H1 (cell line): ENCODE measurements at regions not wholly inside any gene's neighbourhood (a gene's known extent, or its start where the extent isn't known, plus 50 kb on each side); places are given as distances from the start of the nearest gene placed in this dataset.

Source experiments
- CTCF ChIA-PET: fragments of 300-600 bp; sonication (Branson Sonifier 250); formaldehyde crosslinking; loops from one replicate; lab custom pipeline; 2021; ENCODE audit not compliant: partially characterized antibody; lab: Charles Lee
- POLR2A ChIA-PET: fragments of 300-600 bp; sonication (Branson Sonifier 250); formaldehyde crosslinking; loops from one replicate; lab custom pipeline; 2021; ENCODE audit warnings: inconsistent platforms; ENCODE audit not compliant: partially characterized antibody; lab: Charles Lee
- DNase-seq, 2 experiments: peaks; one replicate each; pipeline versions ENCODE4 v3.0.0 to v3.0.0-alpha.2; 2010 to 2022; ENCODE audit warnings: low spot score in 2 of 2, low read depth in 1 of 2, mixed read lengths in 1 of 2
- FAIRE-seq: peaks from 2 replicates; lab custom pipeline; 2011; peaks lifted over from hg19 to GRCh38; lab: Jason Lieb, UNC
- H2AFZ ChIP-seq: 2 replicates; pipeline ENCODE4 v1.8.1; 2012; ENCODE audit warnings: low read length, inconsistent platforms
- H2AK5ac ChIP-seq: 2 replicates; pipeline ENCODE4 v1.6.1; 2013; ENCODE audit warnings: low read depth, low read length
- H2BK120ac ChIP-seq: replicated peaks from 2 replicates; pipeline ENCODE3; 2013; ENCODE audit warnings: low read depth, low read length, inconsistent platforms
- H2BK12ac ChIP-seq: 2 replicates; pipeline ENCODE4 v1.6.1; 2013; ENCODE audit warnings: low read depth, low read length
- H2BK15ac ChIP-seq: 2 replicates; pipeline ENCODE4 v1.6.1; 2013; ENCODE audit warnings: low read length
- H2BK20ac ChIP-seq: 2 replicates; pipeline ENCODE4 v1.6.1; 2013; ENCODE audit warnings: low read length
- H2BK5ac ChIP-seq: 2 replicates; pipeline ENCODE4 v1.6.1; 2013; ENCODE audit warnings: low read depth, low read length
- H3K14ac ChIP-seq: 2 replicates; pipeline ENCODE4 v1.6.1; 2013; ENCODE audit warnings: inconsistent platforms; ENCODE audit not compliant: insufficient read length
- H3K18ac ChIP-seq: 2 replicates; pipeline ENCODE4 v1.6.1; 2013; ENCODE audit warnings: low read length; ENCODE audit errors: extremely low read depth
- H3K23ac ChIP-seq: 2 replicates; pipeline ENCODE4 v1.6.1; 2013; ENCODE audit warnings: inconsistent platforms; ENCODE audit not compliant: insufficient read length
- H3K23me2 ChIP-seq: 2 replicates; pipeline ENCODE4 v1.6.1; 2013; ENCODE audit warnings: low read depth, low read length
- H3K27ac ChIP-seq: 2 replicates; pipeline ENCODE4 v1.6.1; 2011; ENCODE audit warnings: low read depth, low read length, inconsistent platforms
- H3K27me3 ChIP-seq, 4 experiments: replicated peaks in 1 of 4; 1 replicate in 1 of 4; 2 replicates in 3 of 4; pipeline versions ENCODE4 v1.6.1 to v1.8.1; 2011 to 2013; ENCODE audit warnings: low read length in 3 of 4, mild to moderate bottlenecking in 3 of 4, inconsistent platforms in 2 of 4, mixed read lengths in 2 of 4, moderate library complexity in 1 of 4; ENCODE audit not compliant: control insufficient read depth in 3 of 4, insufficient read depth in 3 of 4; ENCODE audit errors: extremely low read depth in 1 of 4
- H3K36me3 ChIP-seq, 4 experiments: 2 replicates each; pipeline versions ENCODE4 v1.6.1 to v1.8.1; 2011 to 2013; ENCODE audit warnings: mild to moderate bottlenecking in 4 of 4, low read length in 3 of 4, moderate library complexity in 2 of 4, control low read depth in 1 of 4, inconsistent platforms in 1 of 4; ENCODE audit not compliant: insufficient read depth in 4 of 4, control insufficient read depth in 2 of 4
- H3K4ac ChIP-seq: replicated peaks from 2 replicates; pipeline ENCODE3; 2013; ENCODE audit warnings: low read length, low read depth, mixed read lengths, inconsistent platforms; ENCODE audit not compliant: insufficient read length
- H3K4me1 ChIP-seq, 4 experiments: replicated peaks in 1 of 4; 1 replicate in 1 of 4; 2 replicates in 3 of 4; pipeline versions ENCODE4 v1.6.1 to v1.8.1; 2011 to 2013; ENCODE audit warnings: low read length in 3 of 4, inconsistent platforms in 2 of 4, mixed read lengths in 1 of 4; ENCODE audit not compliant: insufficient read depth in 4 of 4, control insufficient read depth in 3 of 4
- H3K4me2 ChIP-seq, 2 experiments: 2 replicates each; pipeline versions ENCODE4 v1.6.1 to v1.8.1; 2011 to 2013; ENCODE audit warnings: low read depth in 2 of 2, low read length in 2 of 2, control low read depth in 1 of 2, inconsistent platforms in 1 of 2, mild to moderate bottlenecking in 1 of 2; ENCODE audit not compliant: insufficient read depth in 1 of 2
- H3K4me3 ChIP-seq, 4 experiments: fragments of 200-600, 300-600 bp in 1 of 4; sonication (generic), shearing (Covaris generic), sonication (Bioruptor Twin) in 1 of 4; 2 replicates each; pipeline versions ENCODE4 v1.5.1 to v1.8.1; 2011 to 2016; ENCODE audit warnings: low read length in 4 of 4, low read depth in 3 of 4, control low read depth in 2 of 4, inconsistent platforms in 2 of 4, mild to moderate bottlenecking in 2 of 4, mixed read lengths in 1 of 4, moderate library complexity in 1 of 4; ENCODE audit not compliant: insufficient read depth in 2 of 4; ENCODE audit errors: extremely low read depth in 1 of 4
- H3K56ac ChIP-seq: replicated peaks from 2 replicates; pipeline ENCODE3; 2013; ENCODE audit warnings: low read depth, mild to moderate bottlenecking, mixed read lengths, low read length, inconsistent platforms; ENCODE audit not compliant: insufficient read length
- H3K79me1 ChIP-seq: 2 replicates; pipeline ENCODE4 v1.6.1; 2013; ENCODE audit warnings: low read depth, low read length, control low read depth
- H3K79me2 ChIP-seq, 2 experiments: 2 replicates each; pipeline versions ENCODE4 v1.6.1 to v1.8.1; 2012 to 2013; ENCODE audit warnings: low read length in 2 of 2, mild to moderate bottlenecking in 2 of 2, inconsistent platforms in 1 of 2; ENCODE audit not compliant: insufficient read depth in 2 of 2, control insufficient read depth in 1 of 2
- H3K9ac ChIP-seq, 4 experiments: replicated peaks in 1 of 4; 1 replicate in 1 of 4; 2 replicates in 3 of 4; pipeline versions ENCODE4 v1.6.1 to v1.8.1; 2011 to 2013; ENCODE audit warnings: low read depth in 3 of 4, low read length in 3 of 4, control low read depth in 2 of 4, mild to moderate bottlenecking in 2 of 4, moderate library complexity in 2 of 4, inconsistent platforms in 1 of 4; ENCODE audit errors: extremely low read depth in 1 of 4
- H3K9me3 ChIP-seq, 2 experiments: 2 replicates each; pipeline versions ENCODE4 v1.6.1 to v1.8.1; 2012 to 2013; ENCODE audit warnings: mild to moderate bottlenecking in 2 of 2, moderate library complexity in 2 of 2, control low read depth in 1 of 2, inconsistent platforms in 1 of 2, low read depth in 1 of 2, low read length in 1 of 2, mixed read lengths in 1 of 2; ENCODE audit not compliant: insufficient read depth in 2 of 2
- H4K20me1 ChIP-seq, 2 experiments: replicated peaks in 1 of 2; 2 replicates each; pipeline versions ENCODE3 to v1.8.1; 2011 to 2013; ENCODE audit warnings: inconsistent platforms in 2 of 2, low read length in 2 of 2, mild to moderate bottlenecking in 1 of 2; ENCODE audit not compliant: insufficient read depth in 2 of 2, control insufficient read depth in 1 of 2
- H4K5ac ChIP-seq: 2 replicates; pipeline ENCODE4 v1.6.1; 2013; ENCODE audit warnings: low read length, low read depth, mixed read lengths, inconsistent platforms; ENCODE audit not compliant: insufficient read length
- H4K8ac ChIP-seq: 2 replicates; pipeline ENCODE4 v1.8.0; 2013; ENCODE audit warnings: mild to moderate bottlenecking, moderate library complexity, low read length, inconsistent platforms; ENCODE audit not compliant: insufficient read depth; ENCODE audit errors: extremely low read depth
- H4K91ac ChIP-seq: replicated peaks from 2 replicates; pipeline ENCODE3; 2013; ENCODE audit warnings: low read length, mixed read lengths, inconsistent platforms; ENCODE audit not compliant: insufficient read length
- CBX5 ChIP-seq: fragments of 300-800, 300-1000 bp; sonication (generic); IDR thresholded peaks from 2 replicates; pipeline ENCODE4 v1.7.1; 2016; ENCODE audit warnings: antibody characterized with exemption, low read length, low read depth
- GABPA ChIP-seq: IDR thresholded peaks from 2 replicates; pipeline ENCODE4 v1.6.1; 2011; ENCODE audit warnings: mild to moderate bottlenecking, low read length, moderate library complexity, borderline replicate concordance; ENCODE audit not compliant: insufficient read depth
- RNF2 ChIP-seq: fragments of 200-900, 300-1000 bp; sonication (generic); IDR thresholded peaks from 2 replicates; pipeline ENCODE4 v1.7.1; 2016; ENCODE audit warnings: borderline replicate concordance, low read depth, mild to moderate bottlenecking, antibody characterized with exemption, low read length; ENCODE audit not compliant: poor library complexity, severe bottlenecking; ENCODE audit errors: missing control alignments
- RXRA ChIP-seq: IDR thresholded peaks from 2 replicates; pipeline ENCODE4 v1.6.1; 2011; ENCODE audit warnings: low read depth, mild to moderate bottlenecking, low read length, moderate library complexity; ENCODE audit not compliant: insufficient read depth
- SP2 ChIP-seq: IDR thresholded peaks from 2 replicates; pipeline ENCODE4 v1.6.1; 2012; ENCODE audit warnings: mild to moderate bottlenecking, low read length, inconsistent platforms
- TBP ChIP-seq: IDR thresholded peaks from 2 replicates; pipeline ENCODE4 v1.6.1; 2011; ENCODE audit warnings: low read depth, low read length, improper control_type of control experiment
- TCF12 ChIP-seq: IDR thresholded peaks from 2 replicates; pipeline ENCODE4 v1.6.1; 2011; ENCODE audit warnings: low read depth, mild to moderate bottlenecking, low read length
- WGBS, 2 experiments: shearing (Covaris generic) in 1 of 2; methylation state at CpG; one replicate each; pipeline versions ENCODE4 v1.1.6 to v1.1.7; 2013 to 2015; ENCODE audit warnings: low lambda C conversion rate in 2 of 2, mixed read lengths in 2 of 2, inconsistent platforms in 1 of 2, low coverage in 1 of 2, missing lambda C conversion rate in 1 of 2; ENCODE audit not compliant: insufficient replicate concordance in 2 of 2, insufficient coverage in 1 of 2, insufficient read length in 1 of 2; ENCODE audit errors: extremely low coverage in 1 of 2, missing lambda C conversion rate in 1 of 2; 5-methylcytosine and 5-hydroxymethylcytosine counted together

- no peak for FAIRE-seq
- H2BK20ac ChIP-seq, result no peak overlapping the region
- no peaks in the 10 kb centered on the region for H4K20me1 ChIP-seq
- DNase-seq, result no peak
- no peak overlapping the region for H3K23ac ChIP-seq
- no peak overlapping the region for H4K91ac ChIP-seq
- WGBS, 2 experiments, result 93% methylated on average over 2 of the region's 2 CpGs; no CpG with 5 or more reads in 1 of the 2 experiments
- no peak overlapping the region for H2BK5ac ChIP-seq
- no peak overlapping the region for H2AK5ac ChIP-seq
- H2BK120ac ChIP-seq, result no peak overlapping the region
- H3K4me1 ChIP-seq, result no peaks in the 10 kb centered on the region
- no peak overlapping the region for H2BK15ac ChIP-seq
- ChIA-PET CTCF (no interaction called here), POLR2A (no interaction called here)
- H3K56ac ChIP-seq, result no peak overlapping the region
- TF ChIP-seq TBP, result no peak
- no peak for TF ChIP-seq GABPA
- TF ChIP-seq RXRA, result no peak
- no peak for TF ChIP-seq CBX5
- no peak for TF ChIP-seq SP2
- TF ChIP-seq TCF12, result no peak
- no peak for TF ChIP-seq RNF2
- H3K4me3 ChIP-seq, result no peak overlapping the region
- H2BK12ac ChIP-seq, result no peak overlapping the region
- no peak overlapping the region for H3K4ac ChIP-seq
- no peak overlapping the region for H3K4me2 ChIP-seq
- no peak overlapping the region for H3K14ac ChIP-seq
- H2AFZ ChIP-seq, result no peak overlapping the region
- no peaks in the 10 kb centered on the region for H3K79me2 ChIP-seq
- no peak overlapping the region for H3K18ac ChIP-seq
- no peak overlapping the region for H4K8ac ChIP-seq
- H3K79me1 ChIP-seq, result no peaks in the 10 kb centered on the region
- no peaks in the 10 kb centered on the region; a peak in 1 of 7 replicates for H3K27me3 ChIP-seq
- no peak overlapping the region for H4K5ac ChIP-seq
- H3K9ac ChIP-seq, result no peak overlapping the region
- H3K23me2 ChIP-seq, result no peaks in the 10 kb centered on the region; the same call in 1 of the 2 replicates
- H3K27ac ChIP-seq, result no peak overlapping the region
- no peaks in the 10 kb centered on the region for H3K36me3 ChIP-seq
- no peaks in the 10 kb centered on the region for H3K9me3 ChIP-seq
Measured at GRCh38 chr5:33160871-33161270, 279.9 kb upstream of the TARS1 start.
